Spleen (tissue), 11 donors: ENCODE measurements at regions not wholly inside any gene's neighbourhood (a gene's known extent, or its start where the extent isn't known, plus 50 kb on each side); places are given as distances from the start of the nearest gene placed in this dataset.

Experiments used
- DNase-seq: peaks from one replicate; pipeline ENCODE4 v3.0.0-alpha.2; 2020
- H3K27ac ChIP-seq, 8 donors: fragments of 200-600 bp; sonication (generic) in 7 of 8; 1 replicate in 4 of 8; 2 replicates in 4 of 8; pipeline versions ENCODE4 v1.5.0 to v1.8.0; 2016 to 2021; ENCODE audit warnings: inconsistent platforms in 4 of 8, mild to moderate bottlenecking in 4 of 8, moderate library complexity in 1 of 8
- H3K27me3 ChIP-seq, 7 donors: fragments of 200-600 bp; sonication (generic) in 6 of 7; replicated peaks in 1 of 7; 1 replicate in 4 of 7; 2 replicates in 3 of 7; pipeline versions ENCODE4 v1.5.0 to v1.8.0; 2016 to 2021; ENCODE audit warnings: inconsistent platforms in 3 of 7, mild to moderate bottlenecking in 1 of 7
- H3K36me3 ChIP-seq, 6 donors: fragments of 200-600 bp; sonication (generic) in 5 of 6; 1 replicate in 4 of 6; 2 replicates in 2 of 6; pipeline versions ENCODE4 v1.5.0 to v1.8.0; 2016 to 2021; ENCODE audit warnings: inconsistent platforms in 2 of 6
- H3K4me1 ChIP-seq, 6 donors: fragments of 200-600 bp; sonication (generic) in 5 of 6; 1 replicate in 3 of 6; 2 replicates in 3 of 6; pipeline versions ENCODE4 v1.5.0 to v1.8.0; 2016 to 2021; ENCODE audit warnings: inconsistent platforms in 3 of 6
- H3K4me3 ChIP-seq, 8 donors: fragments of 200-600 bp; sonication (generic) in 7 of 8; 1 replicate in 4 of 8; 2 replicates in 4 of 8; pipeline versions ENCODE4 v1.5.0 to v1.8.0; 2016 to 2021; ENCODE audit warnings: inconsistent platforms in 4 of 8, mild to moderate bottlenecking in 4 of 8, moderate library complexity in 2 of 8
- H3K9me3 ChIP-seq, 8 donors: fragments of 200-600 bp; sonication (generic) in 7 of 8; 1 replicate in 4 of 8; 2 replicates in 4 of 8; pipeline versions ENCODE4 v1.5.0 to v1.8.0; 2016 to 2021; ENCODE audit warnings: inconsistent platforms in 4 of 8
- POLR2A ChIP-seq, 3 donors: fragments of 450-650 bp; IDR thresholded peaks; one replicate each; pipeline ENCODE4 v1.5.1; 2017; ENCODE audit warnings: antibody characterized with exemption in 3 of 3, mild to moderate bottlenecking in 1 of 3
- POLR2AphosphoS5 ChIP-seq, 3 donors: sonication (generic); formaldehyde crosslinking; IDR thresholded peaks; one replicate each; pipeline ENCODE4 v1.5.1; 2017; ENCODE audit warnings: antibody characterized with exemption in 3 of 3
- WGBS, 5 donors: extraction: QIAGEN DNeasy Blood & Tissue Kit in 3 of 5; methylation state at CpG; one replicate each; pipeline versions ENCODE4 v1.1.5 to v1.1.7; 2013 to 2018; 5-methylcytosine and 5-hydroxymethylcytosine counted together
- intact Hi-C: fragments of 100-400 bp; cut with DNase I; formaldehyde crosslinking; loops from one replicate; pipeline ENCODE4 v1.15.0; 2023; ENCODE audit warnings: low total_unique reads
- TF ChIP-seq, protein P1 (sequence below), 11 experiments: fragments of 200-600 bp in 7 of 11; fragments of 450-650 bp in 4 of 11; sonication (generic) in 4 of 11; IDR thresholded peaks in 8 of 11; conservative IDR thresholded peaks in 3 of 11; 1 replicate in 7 of 11; 2 replicates in 4 of 11; pipeline versions ENCODE4 v1.4.0 to v1.8.0; 2016 to 2021; ENCODE audit warnings: antibody characterized with exemption in 11 of 11, inconsistent platforms in 4 of 11, mild to moderate bottlenecking in 1 of 11
- donor health status: healthy with polysubstance abuse.
- donor health status: DM: no; HTN: no; CAD: no; lungs with moderate emphysema.
- donor health status: DM: no; HTN: no; CAD: no.
- donor health status: Bipolar disorder and iron deficiency.
- donor health status: healthy.
- donor health status: DM: no; HTN: no; CAD: no.
- donor health status: DM: yes; HTN: yes; CAD: no.

DNA sequence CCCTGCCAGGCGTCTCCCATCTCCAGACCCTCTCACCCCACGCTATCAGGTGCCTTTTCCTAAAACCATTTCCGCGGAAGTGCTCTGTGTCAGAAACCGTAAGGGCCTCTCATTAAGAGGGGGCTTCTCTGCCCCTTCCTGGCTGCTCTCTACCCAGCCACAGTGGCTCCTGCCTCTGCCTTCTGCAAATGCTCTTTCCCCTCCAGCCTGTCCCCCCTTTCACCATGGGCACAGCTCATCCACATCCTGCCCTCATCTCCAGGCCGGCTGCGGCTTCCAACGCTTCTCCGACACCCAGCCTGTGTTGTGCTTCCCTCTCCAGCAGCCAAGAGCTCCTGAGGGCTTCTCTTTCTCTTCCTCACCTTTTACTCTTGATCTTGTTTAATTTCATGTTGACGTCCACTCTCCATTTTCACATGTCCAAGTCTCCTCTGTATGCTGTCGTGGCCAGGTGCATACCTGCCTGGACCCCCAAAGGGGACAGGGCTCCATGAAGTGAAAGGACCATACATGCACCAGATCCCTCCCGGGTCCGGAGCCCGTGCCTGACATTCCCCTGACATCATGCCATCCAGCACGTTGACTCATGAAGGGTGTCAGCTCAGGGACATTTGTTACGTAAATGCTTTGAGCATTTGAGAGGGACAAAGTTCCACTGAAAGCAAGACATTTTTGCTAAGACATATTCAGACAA is 306.5 kb downstream of the AJAP1 start:
- Histone ChIP-seq H3K36me3 (no peaks in the 10 kb centered on the region), H3K27me3 (peaks cover 0 to 27% (median 0%) of the 10 kb centered on the region in 7 donors), H3K9me3 (peaks cover 0 to 4% (median 0%) of the 10 kb centered on the region in 8 donors), H3K4me1 (no peaks in the 10 kb centered on the region), H3K4me3 (no peak overlapping the region), H3K27ac (no peak overlapping the region)
- 69 to 84% (median 78%) methylated on average over 16 of the region's 16 CpGs for WGBS, 5 donors
- DNase-seq, result no peak
- intact Hi-C loops, result no loop called here
- TF ChIP-seq, protein P1, sequence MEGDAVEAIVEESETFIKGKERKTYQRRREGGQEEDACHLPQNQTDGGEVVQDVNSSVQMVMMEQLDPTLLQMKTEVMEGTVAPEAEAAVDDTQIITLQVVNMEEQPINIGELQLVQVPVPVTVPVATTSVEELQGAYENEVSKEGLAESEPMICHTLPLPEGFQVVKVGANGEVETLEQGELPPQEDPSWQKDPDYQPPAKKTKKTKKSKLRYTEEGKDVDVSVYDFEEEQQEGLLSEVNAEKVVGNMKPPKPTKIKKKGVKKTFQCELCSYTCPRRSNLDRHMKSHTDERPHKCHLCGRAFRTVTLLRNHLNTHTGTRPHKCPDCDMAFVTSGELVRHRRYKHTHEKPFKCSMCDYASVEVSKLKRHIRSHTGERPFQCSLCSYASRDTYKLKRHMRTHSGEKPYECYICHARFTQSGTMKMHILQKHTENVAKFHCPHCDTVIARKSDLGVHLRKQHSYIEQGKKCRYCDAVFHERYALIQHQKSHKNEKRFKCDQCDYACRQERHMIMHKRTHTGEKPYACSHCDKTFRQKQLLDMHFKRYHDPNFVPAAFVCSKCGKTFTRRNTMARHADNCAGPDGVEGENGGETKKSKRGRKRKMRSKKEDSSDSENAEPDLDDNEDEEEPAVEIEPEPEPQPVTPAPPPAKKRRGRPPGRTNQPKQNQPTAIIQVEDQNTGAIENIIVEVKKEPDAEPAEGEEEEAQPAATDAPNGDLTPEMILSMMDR (IDR thresholded peaks at IDR 0.05 in 8 of 11, conservative IDR thresholded peaks at IDR 0.05 in 3 of 11), result no peak
- no peak for TF ChIP-seq POLR2AphosphoS5 (IDR thresholded peaks at IDR 0.05)
- no peak for TF ChIP-seq POLR2A (IDR thresholded peaks at IDR 0.05)

DNA sequence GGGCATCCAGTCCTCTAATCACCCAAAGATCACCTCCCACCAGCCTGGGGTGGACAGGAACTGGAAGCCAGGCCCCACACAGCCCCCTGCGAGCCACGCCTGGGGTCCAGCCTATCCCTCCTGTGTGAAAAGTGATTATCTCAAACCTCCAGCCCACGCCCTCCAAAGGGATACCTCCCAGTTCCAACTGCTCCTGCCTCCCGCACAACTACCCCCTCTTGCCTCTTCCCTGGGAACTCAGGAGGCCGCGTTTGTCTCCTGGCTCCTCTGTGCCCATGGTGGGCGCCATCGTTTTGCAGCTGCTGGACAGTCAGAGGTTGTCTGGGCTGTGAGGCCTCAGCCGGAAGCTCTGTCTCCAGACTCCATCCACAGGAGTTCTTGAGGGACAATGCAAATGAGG is 305.9 kb downstream of the AJAP1 start:
- intact Hi-C loops, result no loop called here
- Histone ChIP-seq H3K27ac (no peak overlapping the region), H3K4me1 (no peaks in the 10 kb centered on the region), H3K36me3 (no peaks in the 10 kb centered on the region), H3K27me3 (peaks cover 0 to 27% (median 0%) of the 10 kb centered on the region in 7 donors), H3K4me3 (no peak overlapping the region), H3K9me3 (peaks cover 0 to 10% (median 3%) of the 10 kb centered on the region in 8 donors)
- DNase-seq, result no peak
- no peak for TF ChIP-seq POLR2AphosphoS5 (IDR thresholded peaks at IDR 0.05)
- TF ChIP-seq, protein P1 (IDR thresholded peaks at IDR 0.05 in 8 of 11, conservative IDR thresholded peaks at IDR 0.05 in 3 of 11), result no peak
- TF ChIP-seq POLR2A (IDR thresholded peaks at IDR 0.05), result no peak
- WGBS, 5 donors, result 82 to 87% (median 84%) methylated on average over 9 of the region's 9 CpGs

DNA sequence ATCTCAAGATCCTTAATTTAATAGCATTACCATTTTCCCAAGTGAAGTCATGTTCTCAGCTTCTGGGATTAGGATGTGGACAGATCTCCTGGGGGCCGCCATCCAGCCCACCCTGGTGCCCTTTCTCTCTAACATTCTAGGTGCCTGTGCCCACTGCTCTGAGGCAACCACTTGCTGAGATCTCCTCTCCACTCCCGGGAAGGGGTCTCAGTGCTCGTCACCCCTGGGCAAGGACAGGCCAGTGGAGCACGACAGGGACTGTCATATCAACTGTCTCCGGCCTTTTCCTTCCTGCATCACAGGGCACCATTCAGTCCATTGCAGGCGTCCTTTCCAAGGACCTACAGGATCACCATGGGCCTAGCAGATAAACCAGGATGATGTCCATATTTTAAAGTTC is 304.8 kb downstream of the AJAP1 start:
- H3K9me3 ChIP-seq, result peaks cover 0 to 21% (median 14%) of the 10 kb centered on the region in 8 donors
- no peak overlapping the region for H3K27ac ChIP-seq
- no peaks in the 10 kb centered on the region for H3K36me3 ChIP-seq
- peaks cover 0 to 21% (median 0%) of the 10 kb centered on the region in 7 donors for H3K27me3 ChIP-seq
- DNase-seq, result no peak
- no peaks in the 10 kb centered on the region for H3K4me1 ChIP-seq
- WGBS, 5 donors, result 73 to 85% (median 80%) methylated on average over 6 of the region's 6 CpGs
- TF ChIP-seq, protein P1 (IDR thresholded peaks at IDR 0.05 in 8 of 11, conservative IDR thresholded peaks at IDR 0.05 in 3 of 11), result no peak
- TF ChIP-seq POLR2A (IDR thresholded peaks at IDR 0.05) (no peak), POLR2AphosphoS5 (IDR thresholded peaks at IDR 0.05) (no peak)
- H3K4me3 ChIP-seq, result no peak overlapping the region
- intact Hi-C loops, result no loop called here

DNA sequence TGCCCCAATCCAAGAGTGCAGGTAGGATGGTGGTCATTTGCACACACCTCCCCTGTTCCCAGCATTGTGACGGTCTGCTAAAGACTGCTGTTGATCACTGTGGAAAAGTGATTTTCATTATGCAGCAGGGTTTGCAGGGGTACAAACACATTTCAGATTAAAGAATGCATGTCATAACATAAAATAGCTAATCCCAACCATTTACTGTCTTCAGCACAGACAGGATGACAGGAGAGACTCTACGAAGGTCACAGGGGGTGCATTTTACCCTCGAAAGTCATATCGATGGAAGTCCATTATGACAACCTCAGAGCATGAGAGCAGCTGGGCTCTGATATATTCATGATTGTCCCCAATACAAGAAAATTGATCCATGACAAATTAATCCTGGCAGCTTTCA is 302.6 kb downstream of the AJAP1 start:
- no peaks in the 10 kb centered on the region for H3K36me3 ChIP-seq
- H3K27me3 ChIP-seq, result peaks cover 0 to 14% (median 0%) of the 10 kb centered on the region in 7 donors
- H3K4me3 ChIP-seq, result no peak overlapping the region
- H3K27ac ChIP-seq, result no peak overlapping the region
- no peak for TF ChIP-seq POLR2AphosphoS5 (IDR thresholded peaks at IDR 0.05)
- no peak for TF ChIP-seq POLR2A (IDR thresholded peaks at IDR 0.05)
- TF ChIP-seq, protein P1 (IDR thresholded peaks at IDR 0.05 in 8 of 11, conservative IDR thresholded peaks at IDR 0.05 in 3 of 11), result no peak
- 90 to 97% (median 92%) methylated on average over 4 of the region's 4 CpGs for WGBS, 5 donors
- no peak for DNase-seq
- no peaks in the 10 kb centered on the region for H3K4me1 ChIP-seq
- intact Hi-C loops, result no loop called here
- peaks cover 0 to 43% (median 35%) of the 10 kb centered on the region in 8 donors for H3K9me3 ChIP-seq
